Spinal cord (tissue), 9 donors: ENCODE measurements at regions not wholly inside any gene's neighbourhood (a gene's known extent, or its start where the extent isn't known, plus 50 kb on each side); places are given as distances from the start of the nearest gene placed in this dataset.

Experiments
- DNase-seq, 6 donors: peaks; one replicate each; pipeline versions ENCODE4 v3.0.0 to v3.0.0-alpha.2; 2013 to 2015; ENCODE audit warnings: low spot score in 6 of 6, low read depth in 4 of 6
- H3K27ac ChIP-seq: one replicate; pipeline ENCODE4 v1.5.1; 2013; ENCODE audit warnings: low read depth, low read length, control low read depth
- H3K27me3 ChIP-seq: one replicate; pipeline ENCODE4 v1.6.1; 2013; ENCODE audit warnings: low read length; ENCODE audit not compliant: control insufficient read depth, insufficient read depth
- H3K36me3 ChIP-seq: one replicate; pipeline ENCODE4 v1.6.1; 2013; ENCODE audit warnings: low read length; ENCODE audit not compliant: control insufficient read depth, insufficient read depth
- H3K4me1 ChIP-seq: one replicate; pipeline ENCODE4 v1.6.1; 2013; ENCODE audit warnings: low read length; ENCODE audit not compliant: control insufficient read depth, insufficient read depth
- H3K4me3 ChIP-seq: one replicate; pipeline ENCODE4 v1.5.1; 2013; ENCODE audit warnings: low read depth, low read length, control low read depth
- H3K9me3 ChIP-seq: one replicate; pipeline ENCODE4 v1.6.1; 2013; ENCODE audit warnings: low read length; ENCODE audit not compliant: control insufficient read depth, insufficient read depth
- WGBS: methylation state at CpG from one replicate; pipeline ENCODE4 v1.1.5; 2013; ENCODE audit warnings: missing lambda C conversion rate; ENCODE audit not compliant: insufficient coverage; 5-methylcytosine and 5-hydroxymethylcytosine counted together
- donor health status: healthy.

GRCh38 chr3:36633060-36633459 lies 131.3 kb downstream of the DCLK3 start:
- Histone ChIP-seq H3K27me3 (no peaks in the 10 kb centered on the region), H3K4me3 (no peak overlapping the region), H3K36me3 (no peaks in the 10 kb centered on the region), H3K4me1 (no peaks in the 10 kb centered on the region), H3K27ac (no peak overlapping the region), H3K9me3 (peaks cover 2% of the 10 kb centered on the region)
- WGBS = 100% methylated on average over 1 of the region's 5 CpGs
- DNase-seq = no peak

- Histone ChIP-seq H3K4me1 (no peaks in the 10 kb centered on the region), H3K27me3 (no peaks in the 10 kb centered on the region), H3K9me3 (peaks cover 2% of the 10 kb centered on the region), H3K4me3 (no peak overlapping the region), H3K36me3 (no peaks in the 10 kb centered on the region), H3K27ac (no peak overlapping the region)
- no CpG with 5 or more reads among the region's 4 CpGs for WGBS
- DNase-seq = no peak
These were observed 132.8 kb downstream of the DCLK3 start for GRCh38 chr3:36631549-36631948.

GRCh38 chr3:36615861-36616260 lies 148.5 kb downstream of the DCLK3 start:
- no peak overlapping the region for H3K27ac ChIP-seq
- H3K4me3 ChIP-seq = no peak overlapping the region
- H3K9me3 ChIP-seq = no peaks in the 10 kb centered on the region
- no peaks in the 10 kb centered on the region for H3K36me3 ChIP-seq
- no peak for DNase-seq
- no peaks in the 10 kb centered on the region for H3K27me3 ChIP-seq
- H3K4me1 ChIP-seq = no peaks in the 10 kb centered on the region

- no peaks in the 10 kb centered on the region for H3K9me3 ChIP-seq
- H3K36me3 ChIP-seq = no peaks in the 10 kb centered on the region
- no peaks in the 10 kb centered on the region for H3K4me1 ChIP-seq
- 75% methylated on average over 1 of the region's 4 CpGs for WGBS
- no peak overlapping the region for H3K4me3 ChIP-seq
- H3K27ac ChIP-seq = no peak overlapping the region
- H3K27me3 ChIP-seq = no peaks in the 10 kb centered on the region
- DNase-seq = peak in 1 of 6 donors; percentile 53
These were observed 157.2 kb downstream of the DCLK3 start for GRCh38 chr3:36606871-36607765.

- Histone ChIP-seq H3K9me3 (no peaks in the 10 kb centered on the region), H3K27me3 (no peaks in the 10 kb centered on the region), H3K4me3 (no peak overlapping the region), H3K27ac (no peak overlapping the region), H3K36me3 (no peaks in the 10 kb centered on the region), H3K4me1 (no peaks in the 10 kb centered on the region)
- whole genome bisulfite sequencing = no CpG with 5 or more reads among the region's 3 CpGs
- no peak for DNase-seq
These were observed 160.9 kb downstream of the DCLK3 start for GRCh38 chr3:36603423-36603822.

- Histone ChIP-seq H3K27me3 (no peaks in the 10 kb centered on the region), H3K27ac (no peak overlapping the region), H3K4me3 (no peak overlapping the region), H3K4me1 (no peaks in the 10 kb centered on the region), H3K36me3 (no peaks in the 10 kb centered on the region), H3K9me3 (no peaks in the 10 kb centered on the region)
- 100% methylated on average over 1 of the region's 3 CpGs for WGBS
- DNase-seq = no peak
These were observed 163.9 kb downstream of the DCLK3 start for GRCh38 chr3:36600404-36600803.
